HAP-1 (cell line): ENCODE measurements at regions not wholly inside any gene's neighbourhood (a gene's known extent, or its start where the extent isn't known, plus 50 kb on each side); places are given as distances from the start of the nearest gene placed in this dataset.

ENCODE experiments used
- DNase-seq, 2 experiments: peaks; one replicate each; pipeline ENCODE4 v3.0.0-alpha.2; 2016 to 2020; ENCODE audit warnings: low spot score in 2 of 2
- H3K27me3 ChIP-seq: fragments of 250-450 bp; sonication (Bioruptor Pico); 2 replicates; pipeline ENCODE4 v1.5.1; 2020; ENCODE audit warnings: low read depth, mild to moderate bottlenecking, moderate library complexity
- H3K36me3 ChIP-seq: fragments of 250-450 bp; sonication (Bioruptor Pico); replicated peaks from 2 replicates; pipeline ENCODE4 v1.5.1; 2020; ENCODE audit warnings: mild to moderate bottlenecking
- H3K4me1 ChIP-seq: fragments of 250-450 bp; sonication (Bioruptor Pico); 2 replicates; pipeline ENCODE4 v1.5.1; 2020; ENCODE audit warnings: mild to moderate bottlenecking
- H3K4me3 ChIP-seq: fragments of 250-450 bp; sonication (Bioruptor Pico); 2 replicates; pipeline ENCODE4 v1.5.1; 2020; ENCODE audit warnings: mild to moderate bottlenecking, moderate library complexity
- H3K9me3 ChIP-seq: fragments of 250-450 bp; sonication (Bioruptor Pico); 2 replicates; pipeline ENCODE4 v1.5.1; 2020; ENCODE audit warnings: mild to moderate bottlenecking, moderate library complexity
- in situ Hi-C: fragments of 300-500 bp; cut with MboI; formaldehyde crosslinking; loops from 3 replicates; pipeline ENCODE4 v1.14.3; 2020; ENCODE audit warnings: low sequenced_read_pairs, inconsistent platforms, mixed read lengths

- H3K27me3 ChIP-seq = no peaks in the 10 kb centered on the region
- H3K4me1 ChIP-seq = no peaks in the 10 kb centered on the region
- in situ Hi-C loops = no loop called here
- no peak overlapping the region for H3K4me3 ChIP-seq
- no peaks in the 10 kb centered on the region for H3K36me3 ChIP-seq
- no peak for DNase-seq
- no peaks in the 10 kb centered on the region for H3K9me3 ChIP-seq
Observed at GRCh38 chr3:165283328-165283727, 87.1 kb upstream of the SLITRK3 start.

- no peak for DNase-seq
- H3K4me3 ChIP-seq = no peak overlapping the region
- no peaks in the 10 kb centered on the region for H3K27me3 ChIP-seq
- in situ Hi-C loops = no loop called here
- no peaks in the 10 kb centered on the region for H3K4me1 ChIP-seq
- no peaks in the 10 kb centered on the region for H3K36me3 ChIP-seq
- H3K9me3 ChIP-seq = no peaks in the 10 kb centered on the region
Observed at GRCh38 chr3:165279471-165279870, 83.3 kb upstream of the SLITRK3 start.

DNA sequence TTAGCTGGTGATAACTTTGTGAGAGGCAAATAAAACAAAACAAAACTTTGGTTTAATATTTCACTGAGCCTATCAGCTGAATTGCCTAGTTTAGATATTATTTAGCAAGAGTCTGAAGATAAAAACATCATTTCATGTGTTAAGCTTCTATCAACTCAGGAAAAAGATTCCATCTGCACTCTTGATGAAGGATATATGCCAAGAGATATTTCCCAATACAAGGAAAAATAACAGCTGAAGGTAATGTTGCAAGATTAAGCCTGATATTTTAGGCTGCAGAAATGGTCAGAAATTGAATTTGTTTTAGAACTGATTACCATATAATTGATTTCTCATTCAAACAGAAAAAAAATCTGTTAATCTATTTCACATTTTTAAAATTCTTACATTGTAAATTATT is 77.2 kb upstream of the SLITRK3 start:
- DNase-seq = no peak
- H3K36me3 ChIP-seq = no peaks in the 10 kb centered on the region
- no peaks in the 10 kb centered on the region for H3K4me1 ChIP-seq
- H3K27me3 ChIP-seq = no peaks in the 10 kb centered on the region
- no peak overlapping the region for H3K4me3 ChIP-seq
- H3K9me3 ChIP-seq = no peaks in the 10 kb centered on the region
- in situ Hi-C loops = no loop called here

- Histone ChIP-seq H3K9me3 (no peaks in the 10 kb centered on the region), H3K27me3 (no peaks in the 10 kb centered on the region; the same call in 1 of the 2 replicates), H3K4me1 (no peaks in the 10 kb centered on the region), H3K36me3 (no peaks in the 10 kb centered on the region), H3K4me3 (no peak overlapping the region)
- DNase-seq = no peak
- in situ Hi-C loops = no loop called here
Observed at GRCh38 chr3:165259541-165260193, 63.5 kb upstream of the SLITRK3 start.

- H3K27me3 ChIP-seq = no peaks in the 10 kb centered on the region
- in situ Hi-C loops = no loop called here
- DNase-seq = peak in 1 of 2 experiments; percentile 13
- no peaks in the 10 kb centered on the region for H3K9me3 ChIP-seq
- no peaks in the 10 kb centered on the region for H3K4me1 ChIP-seq
- no peaks in the 10 kb centered on the region for H3K36me3 ChIP-seq
- no peak overlapping the region for H3K4me3 ChIP-seq
Observed at GRCh38 chr3:165256554-165257065, 60.4 kb upstream of the SLITRK3 start.

GRCh38 chr3:165254812-165255211 is 58.6 kb upstream of the SLITRK3 start:
- peak in 1 of 2 experiments; percentile 31 for DNase-seq
- no peaks in the 10 kb centered on the region for H3K27me3 ChIP-seq
- H3K4me1 ChIP-seq = no peaks in the 10 kb centered on the region
- H3K9me3 ChIP-seq = no peaks in the 10 kb centered on the region
- in situ Hi-C loops = no loop called here
- no peaks in the 10 kb centered on the region for H3K36me3 ChIP-seq
- H3K4me3 ChIP-seq = no peak overlapping the region
